B cell (primary cell): ENCODE measurements at regions not wholly inside any gene's neighbourhood (a gene's known extent, or its start where the extent isn't known, plus 50 kb on each side); places are given as distances from the start of the nearest gene placed in this dataset.

ENCODE experiments used
- ATAC-seq: fragments of 200-7000 bp; cut with Tn5 transposase; one replicate; pipeline ENCODE4 v1.10.0; 2021; ENCODE audit warnings: low read depth, mild to moderate bottlenecking, moderate number of reproducible peaks, moderate library complexity
- CTCF ChIA-PET: fragments of 350-600 bp; sonication (Branson Sonifier 250); formaldehyde crosslinking; loops from one replicate; lab custom pipeline; 2021; ENCODE audit warnings: antibody characterized with exemption, inconsistent platforms; lab: Charles Lee
- POLR2A ChIA-PET: fragments of 350-600 bp; sonication (Branson Sonifier 250); formaldehyde crosslinking; loops from one replicate; lab custom pipeline; 2021; ENCODE audit warnings: antibody characterized with exemption; lab: Charles Lee
- DNase-seq: peaks from one replicate; pipeline ENCODE4 v3.0.0; 2013
- H2AFZ ChIP-seq: 2 replicates; pipeline ENCODE4 v1.6.1; 2012; ENCODE audit warnings: mild to moderate bottlenecking, low read depth, low read length; ENCODE audit not compliant: insufficient read depth, poor library complexity, severe bottlenecking
- H3K27ac ChIP-seq, 2 donors: 1 replicate in 1 of 2; 2 replicates in 1 of 2; pipeline ENCODE4 v1.5.1; 2012 to 2013; ENCODE audit warnings: low read length in 2 of 2, mild to moderate bottlenecking in 2 of 2, moderate library complexity in 1 of 2
- H3K27me3 ChIP-seq, 4 experiments: fragments of 200-600 bp in 1 of 4; sonication (generic) in 1 of 4; replicated peaks in 1 of 4; 1 replicate in 2 of 4; 2 replicates in 2 of 4; pipeline versions ENCODE4 v1.6.1 to v1.7.0; 2013 to 2016; ENCODE audit warnings: low read length in 3 of 4, mild to moderate bottlenecking in 2 of 4, mixed read lengths in 1 of 4, moderate library complexity in 1 of 4; ENCODE audit not compliant: insufficient read depth in 4 of 4, control insufficient read depth in 3 of 4; ENCODE audit errors: control extremely low read depth in 1 of 4
- H3K36me3 ChIP-seq, 2 experiments: replicated peaks in 1 of 2; 1 replicate in 1 of 2; 2 replicates in 1 of 2; pipeline versions ENCODE4 v1.6.1 to v1.7.1; 2013; ENCODE audit warnings: low read length in 1 of 2; ENCODE audit not compliant: insufficient read depth in 2 of 2, control insufficient read depth in 1 of 2; ENCODE audit errors: control extremely low read depth in 1 of 2, extremely low read depth in 1 of 2
- H3K4me1 ChIP-seq, 2 donors: fragments of 200-600 bp in 1 of 2; sonication (generic) in 1 of 2; 1 replicate in 1 of 2; 2 replicates in 1 of 2; pipeline versions ENCODE4 v1.5.1 to v1.6.1; 2013 to 2017; ENCODE audit warnings: low read length in 2 of 2; ENCODE audit not compliant: control insufficient read depth in 2 of 2, insufficient read depth in 2 of 2
- H3K4me2 ChIP-seq: replicated peaks from 2 replicates; pipeline ENCODE3; 2012; ENCODE audit warnings: mild to moderate bottlenecking, low read depth, low read length; ENCODE audit not compliant: poor library complexity, severe bottlenecking
- H3K4me3 ChIP-seq, 5 experiments: fragments of 200-600 bp in 1 of 5; sonication (generic) in 1 of 5; 1 replicate in 3 of 5; 2 replicates in 2 of 5; pipeline versions ENCODE4 v1.5.1 to v1.7.0; 2011 to 2016; ENCODE audit warnings: low read length in 4 of 5, mild to moderate bottlenecking in 4 of 5, low read depth in 2 of 5, control low read depth in 1 of 5, moderate library complexity in 1 of 5; ENCODE audit not compliant: insufficient read depth in 1 of 5; ENCODE audit errors: control extremely low read depth in 1 of 5, extremely low read depth in 1 of 5
- H3K79me2 ChIP-seq: fragments of 200-600 bp; sonication (generic); one replicate; pipeline ENCODE4 v1.6.0; 2016; ENCODE audit warnings: low read length; ENCODE audit not compliant: control insufficient read depth, insufficient read depth
- H3K9ac ChIP-seq: fragments of 200-600 bp; sonication (generic); 2 replicates; pipeline ENCODE4 v1.6.1; 2017; ENCODE audit warnings: mild to moderate bottlenecking, low read length, moderate library complexity
- H3K9me3 ChIP-seq, 3 donors: one replicate each; pipeline versions ENCODE4 v1.6.1 to v1.7.1; 2013; ENCODE audit warnings: low read length in 2 of 3; ENCODE audit not compliant: control insufficient read depth in 2 of 3, insufficient read depth in 1 of 3; ENCODE audit errors: control extremely low read depth in 1 of 3
- H4K20me1 ChIP-seq: 2 replicates; pipeline ENCODE4 v1.6.0; 2012; ENCODE audit warnings: mild to moderate bottlenecking, low read length; ENCODE audit not compliant: insufficient read depth, control insufficient read depth, poor library complexity, severe bottlenecking
- H3K27ac Mint-ChIP-seq: one replicate; pipeline ENCODE4 v1.8.0; 2021; ENCODE audit warnings: mixed read lengths
- H3K27me3 Mint-ChIP-seq: one replicate; pipeline ENCODE4 v1.8.0; 2021; ENCODE audit warnings: mixed read lengths
- H3K4me1 Mint-ChIP-seq: one replicate; pipeline ENCODE4 v1.8.0; 2021; ENCODE audit warnings: mixed read lengths
- H3K4me3 Mint-ChIP-seq: one replicate; pipeline ENCODE4 v1.8.0; 2021; ENCODE audit warnings: mixed read lengths
- H3K9me3 Mint-ChIP-seq: one replicate; pipeline ENCODE4 v1.8.0; 2022; ENCODE audit warnings: mixed read lengths; ENCODE audit not compliant: insufficient read depth
- EZH2 ChIP-seq: IDR thresholded peaks from 2 replicates; pipeline ENCODE4 v1.6.1; 2012; ENCODE audit warnings: borderline replicate concordance, low read depth, mild to moderate bottlenecking, moderate library complexity, low read length; ENCODE audit not compliant: insufficient read depth, poor library complexity, severe bottlenecking
- WGBS: methylation state at CpG from one replicate; pipeline ENCODE4 v1.1.5; 2013; ENCODE audit warnings: missing lambda C conversion rate; ENCODE audit not compliant: insufficient coverage; 5-methylcytosine and 5-hydroxymethylcytosine counted together
- intact Hi-C: fragments of 100-400 bp; cut with micrococcal nuclease; formaldehyde crosslinking; loops from one replicate; pipeline ENCODE4 v1.10.0; 2022
- TF ChIP-seq, protein P1 (sequence below): fragments of 200-600 bp; IDR thresholded peaks from one replicate; pipeline ENCODE4 v1.8.0; 2022; ENCODE audit warnings: antibody characterized with exemption, mild to moderate bottlenecking

- no peak overlapping the region for H3K4me3 Mint-ChIP-seq
- no peak for DNase-seq
- Histone ChIP-seq H3K9me3 (peaks cover 0 to 42% (median 17%) of the 10 kb centered on the region in 3 donors), H4K20me1 (no peaks in the 10 kb centered on the region), H3K36me3 (no peaks in the 10 kb centered on the region), H3K9ac (no peak overlapping the region), H2AFZ (no peak overlapping the region), H3K4me1 (no peaks in the 10 kb centered on the region), H3K27ac (no peak overlapping the region), H3K79me2 (no peaks in the 10 kb centered on the region), H3K27me3 (peaks cover 0 to 2% (median 0%) of the 10 kb centered on the region in 4 experiments), H3K4me2 (no peak overlapping the region), H3K4me3 (no peak overlapping the region)
- ATAC-seq: no peak
- peaks cover 12% of the 10 kb centered on the region for H3K27me3 Mint-ChIP-seq
- ChIA-PET POLR2A (no interaction called here), CTCF (no interaction called here)
- intact Hi-C loops: no loop called here
- no peak overlapping the region for H3K27ac Mint-ChIP-seq
- 96% methylated on average over 8 of the region's 8 CpGs for WGBS
- TF ChIP-seq, protein P1, sequence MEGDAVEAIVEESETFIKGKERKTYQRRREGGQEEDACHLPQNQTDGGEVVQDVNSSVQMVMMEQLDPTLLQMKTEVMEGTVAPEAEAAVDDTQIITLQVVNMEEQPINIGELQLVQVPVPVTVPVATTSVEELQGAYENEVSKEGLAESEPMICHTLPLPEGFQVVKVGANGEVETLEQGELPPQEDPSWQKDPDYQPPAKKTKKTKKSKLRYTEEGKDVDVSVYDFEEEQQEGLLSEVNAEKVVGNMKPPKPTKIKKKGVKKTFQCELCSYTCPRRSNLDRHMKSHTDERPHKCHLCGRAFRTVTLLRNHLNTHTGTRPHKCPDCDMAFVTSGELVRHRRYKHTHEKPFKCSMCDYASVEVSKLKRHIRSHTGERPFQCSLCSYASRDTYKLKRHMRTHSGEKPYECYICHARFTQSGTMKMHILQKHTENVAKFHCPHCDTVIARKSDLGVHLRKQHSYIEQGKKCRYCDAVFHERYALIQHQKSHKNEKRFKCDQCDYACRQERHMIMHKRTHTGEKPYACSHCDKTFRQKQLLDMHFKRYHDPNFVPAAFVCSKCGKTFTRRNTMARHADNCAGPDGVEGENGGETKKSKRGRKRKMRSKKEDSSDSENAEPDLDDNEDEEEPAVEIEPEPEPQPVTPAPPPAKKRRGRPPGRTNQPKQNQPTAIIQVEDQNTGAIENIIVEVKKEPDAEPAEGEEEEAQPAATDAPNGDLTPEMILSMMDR: no peak
- no peak for TF ChIP-seq EZH2
- peaks cover 16% of the 10 kb centered on the region for H3K9me3 Mint-ChIP-seq
- no peaks in the 10 kb centered on the region for H3K4me1 Mint-ChIP-seq
These were observed 328.3 kb downstream of the SHANK2 start for GRCh38 chr11:70924108-70924507.

GRCh38 chr11:70925238-70925637 is 327.1 kb downstream of the SHANK2 start:
- intact Hi-C loops: no loop called here
- ATAC-seq (no peak), DNase-seq (no peak)

More at GRCh38 chr11:70925238-70925637, 327.1 kb downstream of the SHANK2 start:
- H3K27me3 Mint-ChIP-seq: peaks cover 16% of the 10 kb centered on the region
- H3K4me1 Mint-ChIP-seq: no peaks in the 10 kb centered on the region
- Histone ChIP-seq H3K4me2 (no peak overlapping the region), H3K79me2 (no peaks in the 10 kb centered on the region), H3K36me3 (no peaks in the 10 kb centered on the region), H3K4me3 (no peak overlapping the region), H3K27ac (no peak overlapping the region), H3K9me3 (peaks cover 0 to 47% (median 17%) of the 10 kb centered on the region in 3 donors), H4K20me1 (no peaks in the 10 kb centered on the region), H3K9ac (no peak overlapping the region), H2AFZ (no peak overlapping the region), H3K4me1 (no peaks in the 10 kb centered on the region), H3K27me3 (peaks cover 0 to 2% (median 0%) of the 10 kb centered on the region in 4 experiments)
- 100% methylated on average over 2 of the region's 3 CpGs for WGBS
- H3K4me3 Mint-ChIP-seq: no peak overlapping the region
- TF ChIP-seq, protein P1: no peak
- no peak for TF ChIP-seq EZH2
- peaks cover 23% of the 10 kb centered on the region for H3K9me3 Mint-ChIP-seq
- CTCF ChIA-PET: no interaction called here
- POLR2A ChIA-PET: no interaction called here
- no peak overlapping the region for H3K27ac Mint-ChIP-seq
